Neural cell (in vitro differentiated cells): ENCODE measurements at regions not wholly inside any gene's neighbourhood (a gene's known extent, or its start where the extent isn't known, plus 50 kb on each side); places are given as distances from the start of the nearest gene placed in this dataset.
A peak's percentile ranks its signal among the peaks of the same experiment; 100 is the strongest.
"Not testable (repeated sequence)": the region's sequence is repeated elsewhere in the genome, so short reads cannot be mapped to it uniquely, and the experiment has no call there.

Experiments
- H2AFZ ChIP-seq: fragments of 200-600, 300-800 bp; sonication (generic), shearing (Covaris generic); 2 replicates; pipeline ENCODE4 v1.6.0; 2014; ENCODE audit warnings: low read depth, mild to moderate bottlenecking, antibody characterized with exemption, low read length, moderate library complexity
- H3F3A ChIP-seq: fragments of 200-600 bp; shearing (Covaris generic); 2 replicates; pipeline ENCODE4 v1.6.1; 2016; ENCODE audit warnings: mild to moderate bottlenecking, moderate library complexity, mixed read lengths, antibody characterized with exemption, low read length; ENCODE audit not compliant: insufficient read depth, poor library complexity, severe bottlenecking
- H3K27ac ChIP-seq: fragments of 200-600, 300-800 bp; sonication (generic), shearing (Covaris generic); 2 replicates; pipeline ENCODE4 v1.5.1; 2014; ENCODE audit warnings: mild to moderate bottlenecking, low read length, moderate library complexity
- H3K27me3 ChIP-seq: fragments of 300-800, 200-600 bp; sonication (generic), shearing (Covaris generic); 2 replicates; pipeline ENCODE4 v1.6.0; 2014; ENCODE audit warnings: mild to moderate bottlenecking, low read depth, low read length, moderate library complexity; ENCODE audit not compliant: insufficient read depth
- H3K36me3 ChIP-seq: fragments of 300-800, 200-600 bp; sonication (generic), shearing (Covaris generic); 2 replicates; pipeline ENCODE4 v1.5.1; 2014; ENCODE audit warnings: mild to moderate bottlenecking, antibody characterized with exemption, low read length, moderate library complexity; ENCODE audit not compliant: insufficient read depth
- H3K4me2 ChIP-seq: fragments of 300-800, 200-600 bp; sonication (generic), shearing (Covaris generic); 2 replicates; pipeline ENCODE4 v1.6.0; 2014; ENCODE audit warnings: mild to moderate bottlenecking, low read length
- H3K4me3 ChIP-seq: fragments of 300-800, 200-600 bp; sonication (generic), shearing (Covaris generic); 2 replicates; pipeline ENCODE4 v1.5.1; 2014; ENCODE audit warnings: mild to moderate bottlenecking, low read length, moderate library complexity
- H3K79me2 ChIP-seq: fragments of 200-600 bp; shearing (Covaris generic); replicated peaks from 2 replicates; pipeline ENCODE4 v1.6.0; 2014; ENCODE audit warnings: mild to moderate bottlenecking, low read length, moderate library complexity; ENCODE audit not compliant: insufficient read depth
- H3K9ac ChIP-seq: fragments of 300-800, 200-600 bp; sonication (generic), shearing (Covaris generic); 2 replicates; pipeline ENCODE4 v1.6.1; 2016; ENCODE audit warnings: mild to moderate bottlenecking, low read length, mixed read lengths
- H3K9me2 ChIP-seq: fragments of 200-600 bp; shearing (Covaris generic); 2 replicates; pipeline ENCODE4 v1.6.1; 2016; ENCODE audit warnings: mild to moderate bottlenecking, low read length, mixed read lengths; ENCODE audit not compliant: insufficient read depth
- H3K9me3 ChIP-seq: fragments of 200-600, 300-800 bp; sonication (generic), shearing (Covaris generic); 2 replicates; pipeline ENCODE4 v1.6.1; 2016; ENCODE audit warnings: mild to moderate bottlenecking, mixed run types, low read length, moderate library complexity, mixed read lengths
- H4K20me1 ChIP-seq: fragments of 200-600 bp; shearing (Covaris generic); 2 replicates; pipeline ENCODE4 v1.6.1; 2016; ENCODE audit warnings: mild to moderate bottlenecking, mixed run types; ENCODE audit not compliant: insufficient read depth
- CTCF ChIP-seq: fragments of 450-650 bp; IDR thresholded peaks from 2 replicates; pipeline ENCODE4 v1.5.1; 2014; ENCODE audit warnings: antibody characterized with exemption, mild to moderate bottlenecking, moderate library complexity; ENCODE audit not compliant: poor library complexity, severe bottlenecking
- RAD21 ChIP-seq: fragments of 450-650 bp; conservative IDR thresholded peaks from 2 replicates; pipeline ENCODE4 v1.6.1; 2014; ENCODE audit warnings: antibody characterized with exemption, mild to moderate bottlenecking, moderate library complexity

- H3K27me3 ChIP-seq, H3K79me2 ChIP-seq, H3K4me3 ChIP-seq, H3K4me2 ChIP-seq, H2AFZ ChIP-seq, H3K9ac ChIP-seq, H3F3A ChIP-seq, H3K36me3 ChIP-seq, H3K9me3 ChIP-seq, H3K9me2 ChIP-seq, H4K20me1 ChIP-seq, H3K27ac ChIP-seq: not testable (repeated sequence)
Observed at GRCh38 chr11:67871168-67871567, 132.7 kb downstream of the UNC93B1 start.

GRCh38 chr11:67862896-67863295, 141.0 kb downstream of the UNC93B1 start:
- H3K4me2 ChIP-seq, H3K4me3 ChIP-seq, H4K20me1 ChIP-seq, H3K9ac ChIP-seq, H3K9me2 ChIP-seq, H3F3A ChIP-seq, H3K36me3 ChIP-seq, H2AFZ ChIP-seq, H3K27me3 ChIP-seq, H3K27ac ChIP-seq, H3K79me2 ChIP-seq, H3K9me3 ChIP-seq: not testable (repeated sequence)

GRCh38 chr11:67859513-67860161, 144.3 kb downstream of the UNC93B1 start:
- H3K79me2 ChIP-seq, H3K4me3 ChIP-seq, H3K9me3 ChIP-seq, H3K27ac ChIP-seq, H3K4me2 ChIP-seq, H3F3A ChIP-seq, H2AFZ ChIP-seq, H3K36me3 ChIP-seq, H3K9me2 ChIP-seq, H3K9ac ChIP-seq, H3K27me3 ChIP-seq, H4K20me1 ChIP-seq: not testable (repeated sequence)
- TF ChIP-seq RAD21 (peak; percentile 30), CTCF (peak; percentile 22)

- H3F3A ChIP-seq, H3K4me2 ChIP-seq, H4K20me1 ChIP-seq, H3K36me3 ChIP-seq, H3K9me2 ChIP-seq, H3K4me3 ChIP-seq, H2AFZ ChIP-seq, H3K27me3 ChIP-seq, H3K9me3 ChIP-seq, H3K9ac ChIP-seq, H3K27ac ChIP-seq, H3K79me2 ChIP-seq: not testable (repeated sequence)
Observed at GRCh38 chr11:67850747-67851146, 153.2 kb downstream of the UNC93B1 start.

GRCh38 chr11:67849766-67850165, 154.1 kb downstream of the UNC93B1 start:
- H3F3A ChIP-seq, H3K27me3 ChIP-seq, H3K9me3 ChIP-seq, H3K9me2 ChIP-seq, H3K36me3 ChIP-seq, H4K20me1 ChIP-seq, H3K79me2 ChIP-seq, H3K27ac ChIP-seq, H3K9ac ChIP-seq, H3K4me3 ChIP-seq, H3K4me2 ChIP-seq, H2AFZ ChIP-seq: not testable (repeated sequence)
